ENCODE measurements at regions not wholly inside any gene's neighbourhood (a gene's known extent, or its start where the extent isn't known, plus 50 kb on each side); places are given as distances from the start of the nearest gene placed in this dataset.

DNA sequence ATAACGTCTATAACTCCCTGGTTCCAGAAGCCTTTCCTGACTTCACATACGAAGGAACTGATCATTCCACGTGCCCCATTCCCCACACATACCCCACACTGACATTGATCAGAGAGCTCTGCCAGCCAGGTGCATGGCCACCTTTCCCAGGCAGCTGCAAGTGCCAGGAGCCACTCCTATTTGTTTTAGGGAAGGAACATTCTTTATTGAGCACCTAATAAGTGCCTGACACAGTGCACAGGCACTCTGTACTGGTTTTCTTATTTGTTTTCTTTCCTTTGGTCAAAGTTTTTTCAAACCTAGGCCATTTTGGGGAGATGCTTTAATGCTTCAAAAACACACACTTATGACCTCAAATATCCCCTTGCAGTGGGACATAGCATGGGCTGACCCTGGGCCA lies 50.0 kb downstream of the PITPNM2 start:
- H3K36me3 Mint-ChIP-seq (ENCODE audit: low read depth): no peaks in the 10 kb centered on the region
- H3K9me3 Mint-ChIP-seq: no peaks in the 10 kb centered on the region
- no peak overlapping the region for H3K27ac Mint-ChIP-seq
- H3K27me3 Mint-ChIP-seq: no peaks in the 10 kb centered on the region
- intact Hi-C loops (cut with micrococcal nuclease): no loop called here
- no peak overlapping the region for H3K4me3 Mint-ChIP-seq
- peaks cover 18% of the 10 kb centered on the region for H3K4me1 Mint-ChIP-seq (ENCODE audit: low read depth)

DNA sequence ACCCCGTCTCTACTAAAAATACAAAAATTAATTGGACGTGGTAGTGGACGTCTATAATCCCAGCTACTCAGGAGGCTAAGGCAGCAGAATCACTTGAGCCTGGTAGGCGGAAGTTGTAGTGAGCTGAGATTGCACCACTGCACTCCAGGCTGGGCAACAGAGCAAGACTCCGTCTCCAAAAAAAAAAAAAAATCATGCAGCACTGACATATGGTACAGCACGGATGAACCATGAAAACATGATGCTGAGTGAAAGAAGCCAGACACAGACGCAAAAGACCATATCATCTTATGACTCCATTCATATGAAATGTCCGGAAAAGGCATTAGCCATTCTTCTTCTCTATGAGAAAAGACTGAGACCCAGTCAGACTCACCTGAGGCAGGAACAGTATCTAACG lies 50.4 kb downstream of the PITPNM2 start:
- H3K4me3 Mint-ChIP-seq: no peak overlapping the region
- no peaks in the 10 kb centered on the region for H3K9me3 Mint-ChIP-seq
- peaks cover 14% of the 10 kb centered on the region for H3K4me1 Mint-ChIP-seq (ENCODE audit: low read depth)
- intact Hi-C loops (cut with micrococcal nuclease): no loop called here
- H3K36me3 Mint-ChIP-seq (ENCODE audit: low read depth): no peaks in the 10 kb centered on the region
- H3K27me3 Mint-ChIP-seq: no peaks in the 10 kb centered on the region
- no peak overlapping the region for H3K27ac Mint-ChIP-seq

DNA sequence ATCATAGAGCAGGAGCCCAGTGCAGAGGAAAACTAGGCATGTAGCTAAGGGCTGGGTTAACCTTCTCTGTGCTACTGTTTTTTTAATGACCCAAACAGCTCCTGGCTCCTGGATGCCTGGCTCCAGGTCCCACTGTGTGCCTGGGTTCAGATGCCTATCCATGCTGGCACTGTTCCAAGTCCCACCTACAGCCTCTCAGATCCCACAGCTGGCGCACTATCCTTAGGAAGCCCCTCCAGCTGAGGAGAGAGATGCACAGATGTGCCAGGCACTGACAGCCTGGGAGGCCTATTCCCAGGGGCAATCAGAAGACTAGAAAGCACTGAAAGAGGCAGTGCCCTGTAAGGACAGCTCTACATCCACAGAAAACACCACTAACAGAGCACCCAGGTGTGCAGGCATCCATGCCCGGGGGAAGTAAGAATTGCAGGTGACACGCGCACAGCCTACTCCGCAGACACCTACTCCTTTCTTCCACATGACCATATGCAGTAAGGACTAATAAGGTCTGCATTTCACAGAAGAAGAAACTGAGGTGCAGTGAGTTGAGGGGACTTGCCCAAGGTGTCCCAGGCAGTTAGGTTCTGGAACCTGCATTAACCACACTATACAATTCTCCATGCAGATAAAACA lies 51.2 kb downstream of the PITPNM2 start:
- no peak overlapping the region for H3K27ac Mint-ChIP-seq
- peaks cover 6% of the 10 kb centered on the region for H3K4me1 Mint-ChIP-seq (ENCODE audit: low read depth)
- no peak overlapping the region for H3K4me3 Mint-ChIP-seq
- no peaks in the 10 kb centered on the region for H3K36me3 Mint-ChIP-seq (ENCODE audit: low read depth)
- intact Hi-C loops (cut with micrococcal nuclease): no loop called here
- H3K9me3 Mint-ChIP-seq: no peaks in the 10 kb centered on the region
- no peaks in the 10 kb centered on the region for H3K27me3 Mint-ChIP-seq

DNA sequence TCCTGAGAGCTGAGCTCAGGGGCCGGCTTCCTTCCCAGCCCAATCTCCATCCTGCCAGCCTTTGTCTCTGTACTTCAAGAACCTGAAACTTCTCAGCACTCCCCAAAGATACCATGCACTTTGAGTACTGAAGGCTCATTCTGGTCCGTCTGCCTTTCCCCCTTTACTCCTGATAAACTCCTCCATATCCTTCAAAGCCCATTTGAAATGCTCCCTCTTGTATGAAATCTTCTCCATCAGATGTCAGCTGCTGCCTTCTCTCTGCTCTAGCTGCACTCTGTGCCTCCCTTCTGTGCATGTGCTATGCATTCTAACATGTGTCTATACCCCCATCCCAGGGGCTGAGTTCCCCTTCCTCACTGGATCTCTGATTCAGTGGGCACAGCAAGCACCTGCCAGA lies 52.1 kb downstream of the PITPNM2 start:
- Mint-ChIP-seq H3K36me3 (ENCODE audit: low read depth) (no peaks in the 10 kb centered on the region), H3K4me3 (no peak overlapping the region)
- intact Hi-C loops (cut with micrococcal nuclease): no loop called here

DNA sequence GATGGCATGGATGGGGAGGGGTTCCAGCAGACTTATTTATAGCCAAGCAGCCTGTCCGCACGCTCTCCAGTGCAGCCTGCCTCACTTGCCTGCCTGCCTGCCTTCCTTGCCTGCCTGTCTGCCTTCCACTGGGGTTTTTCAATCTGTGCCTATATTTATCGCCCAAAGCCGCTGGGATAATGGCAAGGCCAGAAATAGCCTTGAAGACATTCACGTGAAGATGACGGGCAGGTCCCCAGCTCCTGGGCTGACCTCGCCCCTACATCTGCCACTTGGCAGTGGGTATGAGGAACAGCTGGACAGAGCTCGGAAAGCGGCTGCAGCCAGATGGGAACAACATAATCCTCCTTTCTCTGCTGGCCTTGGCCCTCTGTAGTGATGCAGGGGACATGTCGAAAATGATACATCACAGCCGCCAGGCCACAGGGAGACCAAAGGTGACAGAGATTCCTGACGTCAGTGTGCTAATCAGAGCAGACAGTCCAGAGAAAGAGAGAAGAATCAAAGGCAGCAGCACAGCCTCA lies 53.3 kb downstream of the PITPNM2 start:
- Mint-ChIP-seq H3K36me3 (ENCODE audit: low read depth) (no peaks in the 10 kb centered on the region), H3K4me3 (no peak overlapping the region)
- intact Hi-C loops (cut with micrococcal nuclease): no loop called here

More for the DNA sequence above, 52.1 kb downstream of the PITPNM2 start:
- Mint-ChIP-seq H3K27ac (no peak overlapping the region), H3K9me3 (no peaks in the 10 kb centered on the region), H3K27me3 (no peaks in the 10 kb centered on the region), H3K4me1 (ENCODE audit: low read depth) (peaks cover 6% of the 10 kb centered on the region)

DNA sequence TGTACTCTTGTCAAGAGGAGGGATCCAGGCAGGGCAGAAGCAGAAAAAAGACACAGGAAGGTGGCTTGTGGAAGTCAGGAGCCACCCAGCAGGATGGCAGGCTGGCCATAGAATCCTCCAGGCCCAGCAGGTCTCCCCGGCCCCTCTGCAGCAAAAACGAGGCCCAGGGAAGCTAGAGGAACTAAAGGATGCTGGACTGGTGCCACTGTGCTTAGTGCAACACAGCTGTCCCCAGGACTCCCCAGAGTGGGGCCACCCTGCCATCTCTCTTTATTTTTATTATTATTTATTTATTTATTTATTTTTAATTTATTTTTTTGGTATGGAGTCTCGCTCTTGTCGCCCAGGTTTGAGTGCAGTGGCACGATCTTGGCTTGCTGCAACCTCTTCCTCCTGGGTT lies 54.1 kb downstream of the PITPNM2 start:
- Mint-ChIP-seq H3K9me3 (no peaks in the 10 kb centered on the region), H3K4me3 (no peak overlapping the region), H3K27me3 (no peaks in the 10 kb centered on the region), H3K27ac (no peak overlapping the region), H3K4me1 (ENCODE audit: low read depth) (peaks cover 13% of the 10 kb centered on the region), H3K36me3 (ENCODE audit: low read depth) (no peaks in the 10 kb centered on the region)
- intact Hi-C loops (cut with micrococcal nuclease): no loop called here

More for the DNA sequence above, 53.3 kb downstream of the PITPNM2 start:
- Mint-ChIP-seq H3K27me3 (no peaks in the 10 kb centered on the region), H3K27ac (no peak overlapping the region), H3K9me3 (no peaks in the 10 kb centered on the region), H3K4me1 (ENCODE audit: low read depth) (peaks cover 6% of the 10 kb centered on the region)

DNA sequence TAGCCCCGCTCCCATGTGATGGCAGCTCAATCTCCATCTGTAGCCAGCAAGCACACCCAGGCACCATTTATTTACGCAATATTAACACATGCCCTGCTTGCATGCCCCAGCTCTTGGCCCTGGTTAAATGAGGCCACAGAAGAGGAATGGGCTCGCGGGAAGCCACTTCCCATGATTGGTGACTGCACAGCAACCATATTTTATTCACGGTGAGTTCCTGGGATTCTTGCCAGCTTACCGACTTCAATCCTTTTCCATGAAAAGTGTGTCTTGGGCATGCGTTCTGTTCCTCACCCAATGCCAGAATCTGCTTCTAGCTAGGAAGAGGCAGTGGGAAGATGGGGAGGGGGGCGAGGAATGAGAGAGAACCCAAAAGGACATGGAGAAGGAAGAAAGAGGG lies 54.7 kb downstream of the PITPNM2 start:
- Mint-ChIP-seq H3K36me3 (ENCODE audit: low read depth) (no peaks in the 10 kb centered on the region), H3K9me3 (no peaks in the 10 kb centered on the region), H3K27ac (no peak overlapping the region), H3K27me3 (no peaks in the 10 kb centered on the region), H3K4me3 (no peak overlapping the region), H3K4me1 (ENCODE audit: low read depth) (peaks cover 19% of the 10 kb centered on the region)
- intact Hi-C loops (cut with micrococcal nuclease): no loop called here

DNA sequence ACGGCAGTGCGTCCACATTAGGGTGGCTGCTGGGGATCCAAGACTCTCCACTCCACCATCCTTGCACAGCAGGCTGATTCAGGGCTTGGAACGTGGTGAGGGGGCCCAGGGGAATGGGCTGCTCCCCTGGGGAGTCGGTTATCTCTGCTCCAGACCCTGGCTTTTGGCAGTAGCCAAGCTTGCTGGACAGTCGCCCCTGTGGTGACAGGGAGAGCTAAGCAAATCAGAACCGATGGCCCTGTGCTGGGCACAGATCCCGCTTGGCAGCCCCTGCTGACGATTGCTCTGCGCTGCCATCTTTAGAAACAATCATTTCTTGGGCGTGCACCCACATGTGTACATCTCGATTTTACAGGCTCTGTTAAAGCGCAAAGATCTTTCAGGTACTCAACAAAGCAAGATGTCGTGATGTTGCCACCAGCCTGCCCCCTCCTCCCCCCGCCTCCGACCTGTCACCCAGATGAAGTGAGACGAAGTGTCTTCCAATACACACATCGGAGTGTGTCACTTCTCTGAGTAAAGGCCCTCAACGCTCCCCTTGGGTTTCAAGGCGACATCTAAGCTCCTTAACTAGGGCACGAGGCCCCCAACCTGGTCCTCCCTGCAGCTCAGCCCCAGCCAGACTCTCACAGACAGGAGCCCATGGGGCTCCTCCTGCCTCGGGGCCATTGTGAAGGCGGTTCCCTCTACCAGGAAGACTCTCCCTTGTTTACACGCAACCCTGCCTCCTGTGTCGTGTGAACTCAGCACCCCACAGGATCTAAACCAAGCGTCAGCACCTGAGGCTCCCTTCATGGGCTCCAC lies 55.6 kb downstream of the PITPNM2 start:
- Mint-ChIP-seq H3K36me3 (ENCODE audit: low read depth) (no peaks in the 10 kb centered on the region), H3K4me1 (ENCODE audit: low read depth) (peaks cover 21% of the 10 kb centered on the region), H3K9me3 (no peaks in the 10 kb centered on the region), H3K27me3 (no peaks in the 10 kb centered on the region), H3K4me3 (no peak overlapping the region), H3K27ac (no peak overlapping the region)
- intact Hi-C loops (cut with micrococcal nuclease): no loop called here

DNA sequence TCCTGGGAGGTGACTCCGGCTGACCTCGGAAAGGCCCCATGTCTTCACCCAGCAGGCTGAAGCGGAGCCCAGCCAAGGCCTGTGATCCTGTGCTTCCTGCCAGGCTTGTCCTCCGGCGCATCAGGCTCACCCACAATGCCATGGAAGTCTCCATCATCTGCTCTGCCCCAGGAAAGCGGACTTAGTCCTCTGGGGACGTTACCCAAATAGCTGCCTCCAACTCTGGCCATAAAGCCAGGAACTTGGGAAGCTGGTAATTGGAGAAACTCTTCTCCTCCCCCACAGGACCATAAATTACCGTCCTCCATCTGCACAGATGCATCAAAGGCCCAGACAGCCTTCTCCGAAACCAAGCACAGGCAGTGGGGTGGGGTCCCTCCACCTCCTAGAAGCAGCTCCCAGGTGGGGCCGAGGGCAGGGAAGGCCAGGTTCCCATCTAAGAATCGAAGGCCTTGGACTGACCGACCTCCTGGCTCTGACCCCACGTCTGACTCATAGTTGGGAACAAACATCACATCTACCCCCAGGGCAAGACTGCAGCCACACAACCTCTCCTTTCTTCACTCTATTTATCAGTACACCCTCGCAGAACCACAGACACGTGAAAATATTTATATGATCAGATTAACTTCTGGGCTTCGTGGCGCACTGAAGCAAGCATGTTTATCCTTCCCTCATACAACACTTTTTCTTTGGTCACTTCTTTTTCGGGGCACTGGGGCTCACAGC lies 56.4 kb downstream of the PITPNM2 start:
- Mint-ChIP-seq H3K36me3 (ENCODE audit: low read depth) (no peaks in the 10 kb centered on the region), H3K27me3 (no peaks in the 10 kb centered on the region), H3K4me1 (ENCODE audit: low read depth) (peaks cover 25% of the 10 kb centered on the region), H3K4me3 (no peak overlapping the region), H3K9me3 (no peaks in the 10 kb centered on the region), H3K27ac (no peak overlapping the region)
- intact Hi-C loops (cut with micrococcal nuclease): no loop called here

DNA sequence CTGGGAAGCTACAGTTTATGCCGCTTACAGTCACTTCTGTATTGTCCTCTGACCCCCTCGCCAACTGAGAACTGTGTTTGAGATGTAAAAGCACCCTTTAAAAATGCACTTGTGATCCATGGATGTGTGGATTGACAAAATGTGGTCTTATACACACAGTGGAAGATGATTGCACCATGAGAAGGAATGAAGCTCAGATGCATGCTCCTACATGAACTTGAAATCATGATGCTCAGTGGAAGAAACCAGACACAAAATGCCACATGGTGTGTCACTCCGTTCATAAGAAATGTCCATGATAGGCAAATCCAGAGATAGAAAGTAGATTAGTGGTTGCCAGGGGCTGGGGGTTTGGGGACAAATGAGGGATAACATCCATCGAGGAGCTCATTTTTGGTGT lies 58.0 kb downstream of the PITPNM2 start:
- peaks cover 35% of the 10 kb centered on the region for H3K4me1 Mint-ChIP-seq (ENCODE audit: low read depth)
- H3K27ac Mint-ChIP-seq: no peak overlapping the region
- H3K9me3 Mint-ChIP-seq: no peaks in the 10 kb centered on the region
- intact Hi-C loops (cut with micrococcal nuclease): no loop called here
- no peaks in the 10 kb centered on the region for H3K36me3 Mint-ChIP-seq (ENCODE audit: low read depth)
- H3K27me3 Mint-ChIP-seq: no peaks in the 10 kb centered on the region
- no peak overlapping the region for H3K4me3 Mint-ChIP-seq

DNA sequence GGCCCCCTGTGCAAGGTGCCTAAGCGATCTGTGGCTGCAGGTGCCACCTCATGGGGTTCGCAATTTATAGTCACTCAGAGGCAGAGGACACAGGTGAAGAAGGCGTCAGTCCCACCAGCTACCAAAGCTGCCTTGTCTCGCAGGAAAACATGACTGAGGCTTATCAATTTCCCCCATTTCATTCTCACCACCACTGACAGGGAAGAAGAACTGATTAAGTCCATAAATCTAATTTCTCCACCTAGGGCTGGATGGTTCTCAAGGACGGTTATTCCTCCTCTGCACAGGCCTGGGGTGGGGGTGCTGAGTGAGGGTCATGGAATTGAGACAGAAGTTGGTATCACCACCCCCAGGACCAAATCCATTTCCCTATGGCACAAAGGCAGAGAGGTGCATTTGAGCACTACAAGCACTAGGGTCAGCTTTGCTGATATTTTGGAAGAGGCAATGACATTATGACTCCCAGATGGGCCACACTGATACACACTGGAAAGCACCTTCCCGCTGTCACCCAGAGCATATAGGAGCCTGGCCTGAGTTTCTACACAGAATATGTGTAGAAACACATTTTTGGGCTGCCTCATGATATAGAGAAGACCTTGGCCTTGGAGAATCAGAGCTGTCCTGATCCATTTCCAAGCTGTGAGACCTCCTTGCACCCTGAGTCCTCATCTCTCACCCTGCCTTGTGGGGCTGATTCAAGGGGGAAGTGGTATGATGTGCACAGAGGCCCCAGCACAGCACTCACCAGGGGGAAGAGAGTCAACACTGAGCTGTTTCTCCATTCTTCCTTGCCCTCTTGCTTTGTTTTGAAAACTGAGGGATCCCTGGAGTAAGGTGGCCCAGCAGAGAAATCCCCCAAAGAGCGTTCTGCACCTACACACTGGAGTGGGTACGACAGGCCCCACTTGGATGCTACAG lies 59.4 kb downstream of the PITPNM2 start:
- intact Hi-C loops (cut with micrococcal nuclease): no loop called here
- no peak overlapping the region for H3K27ac Mint-ChIP-seq

DNA sequence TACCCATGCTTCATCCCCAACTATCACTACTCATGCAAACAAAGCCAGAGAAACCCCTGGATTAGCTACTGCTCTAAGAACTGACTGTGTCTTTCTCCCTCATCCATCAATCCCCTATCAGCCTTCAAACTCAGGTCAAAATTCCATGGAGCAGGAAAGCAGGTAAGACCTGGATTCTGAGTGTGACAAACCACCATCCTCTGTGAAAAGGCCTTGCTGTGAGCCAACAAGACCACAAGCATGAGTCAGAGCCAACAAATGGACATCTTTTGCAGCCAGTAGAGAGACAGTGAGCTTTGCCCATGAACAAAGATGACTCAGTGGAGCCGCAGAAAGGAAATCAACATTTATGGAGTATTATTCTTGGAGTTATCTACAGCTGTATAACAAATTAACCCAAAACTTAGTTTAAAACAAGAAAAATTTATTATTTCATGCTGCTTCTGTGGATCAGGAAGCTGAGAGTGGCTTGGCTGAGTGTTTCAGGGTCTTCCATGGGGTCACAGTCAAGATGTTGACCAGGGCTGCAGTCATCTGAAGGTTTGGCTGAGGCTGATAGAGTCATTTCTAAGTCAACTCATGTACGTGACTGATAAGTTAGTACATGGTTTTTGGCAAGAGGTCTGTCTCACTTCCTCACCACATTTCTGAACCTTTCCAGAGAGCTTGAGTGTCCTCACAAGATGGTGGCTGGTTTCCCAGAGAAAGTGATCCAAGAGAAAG lies 61.1 kb downstream of the PITPNM2 start:
- H3K4me1 Mint-ChIP-seq (ENCODE audit: low read depth): peaks cover 39% of the 10 kb centered on the region
- intact Hi-C loops (cut with micrococcal nuclease): no loop called here
- H3K36me3 Mint-ChIP-seq (ENCODE audit: low read depth): no peaks in the 10 kb centered on the region
- no peaks in the 10 kb centered on the region for H3K27me3 Mint-ChIP-seq
- no peak overlapping the region for H3K27ac Mint-ChIP-seq
- H3K4me3 Mint-ChIP-seq: no peak overlapping the region
- H3K9me3 Mint-ChIP-seq: no peaks in the 10 kb centered on the region

More for the DNA sequence above, 59.4 kb downstream of the PITPNM2 start:
- no peak overlapping the region for H3K4me3 Mint-ChIP-seq
- no peaks in the 10 kb centered on the region for H3K9me3 Mint-ChIP-seq
- H3K36me3 Mint-ChIP-seq (ENCODE audit: low read depth): no peaks in the 10 kb centered on the region
- no peaks in the 10 kb centered on the region for H3K27me3 Mint-ChIP-seq
- peaks cover 33% of the 10 kb centered on the region for H3K4me1 Mint-ChIP-seq (ENCODE audit: low read depth)

DNA sequence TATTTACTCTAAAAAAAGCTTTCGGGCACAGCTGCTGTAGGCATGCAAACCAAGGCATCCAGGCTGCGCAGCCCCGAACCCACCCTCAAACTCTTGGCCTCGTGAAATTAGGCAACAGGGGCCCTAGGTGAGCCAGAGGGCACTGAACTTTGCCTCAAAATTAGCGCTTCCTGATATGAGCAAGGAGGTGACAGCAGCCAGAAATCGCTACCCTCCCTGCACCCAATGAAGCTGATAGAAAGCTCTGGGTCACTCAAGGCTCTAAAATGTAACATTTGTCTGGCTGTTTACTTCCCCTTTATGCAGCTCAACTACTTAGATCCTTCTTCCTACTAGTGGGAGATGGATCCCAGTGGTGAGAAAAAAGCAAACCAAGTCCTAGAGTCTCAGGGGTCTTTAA lies 61.8 kb downstream of the PITPNM2 start:
- no peak overlapping the region for H3K27ac Mint-ChIP-seq
- H3K4me1 Mint-ChIP-seq (ENCODE audit: low read depth): peaks cover 41% of the 10 kb centered on the region
- H3K36me3 Mint-ChIP-seq (ENCODE audit: low read depth): no peaks in the 10 kb centered on the region
- no peaks in the 10 kb centered on the region for H3K9me3 Mint-ChIP-seq
- H3K27me3 Mint-ChIP-seq: no peaks in the 10 kb centered on the region
- intact Hi-C loops (cut with micrococcal nuclease): no loop called here
- no peak overlapping the region for H3K4me3 Mint-ChIP-seq

Data from dendritic cell treated with granulocyte-macrophage colony-stimulating factor and Interleukin-4, amounts not matched to agents 40 ng/mL and 50 ng/mL, for 4 days (primary cell).